Type B pancreatic cell (in vitro differentiated cells): ENCODE measurements at regions not wholly inside any gene's neighbourhood (a gene's known extent, or its start where the extent isn't known, plus 50 kb on each side); places are given as distances from the start of the nearest gene placed in this dataset.

Experiments
- DNase-seq: peaks from one replicate; pipeline ENCODE4 v3.0.0; 2021; ENCODE audit warnings: mixed read lengths; ENCODE audit not compliant: unreplicated experiment; ENCODE audit errors: extremely low spot score
- H3K27ac Mint-ChIP-seq: 2 replicates; pipeline ENCODE4 v1.8.0; 2021; ENCODE audit warnings: mild to moderate bottlenecking, mixed read lengths
- H3K27me3 Mint-ChIP-seq: 2 replicates; pipeline ENCODE4 v1.8.0; 2021; ENCODE audit warnings: mixed read lengths
- H3K36me3 Mint-ChIP-seq: 2 replicates; pipeline ENCODE4 v1.8.0; 2021; ENCODE audit warnings: mixed read lengths
- H3K4me1 Mint-ChIP-seq: one replicate; pipeline ENCODE4 v1.8.0; 2021; ENCODE audit warnings: mixed read lengths; ENCODE audit not compliant: unreplicated experiment
- H3K4me3 Mint-ChIP-seq: 2 replicates; pipeline ENCODE4 v1.8.0; 2021; ENCODE audit warnings: mild to moderate bottlenecking, mixed read lengths
- H3K9me3 Mint-ChIP-seq: 2 replicates; pipeline ENCODE4 v1.8.0; 2021; ENCODE audit warnings: mixed read lengths
- TF ChIP-seq, protein P1 (sequence below): fragments of 200-600 bp; sonication (generic); conservative IDR thresholded peaks from 2 replicates; pipeline ENCODE4 v1.5.0; 2021; ENCODE audit warnings: antibody characterized with exemption, mild to moderate bottlenecking

GRCh38 chr5:167866797-167867196, 424.6 kb upstream of the WWC1 start:
- Mint-ChIP-seq H3K27ac (no peak overlapping the region), H3K27me3 (no peaks in the 10 kb centered on the region), H3K9me3 (no peaks in the 10 kb centered on the region), H3K4me1 (no peaks in the 10 kb centered on the region), H3K4me3 (no peak overlapping the region), H3K36me3 (no peaks in the 10 kb centered on the region)
- TF ChIP-seq, protein P1, sequence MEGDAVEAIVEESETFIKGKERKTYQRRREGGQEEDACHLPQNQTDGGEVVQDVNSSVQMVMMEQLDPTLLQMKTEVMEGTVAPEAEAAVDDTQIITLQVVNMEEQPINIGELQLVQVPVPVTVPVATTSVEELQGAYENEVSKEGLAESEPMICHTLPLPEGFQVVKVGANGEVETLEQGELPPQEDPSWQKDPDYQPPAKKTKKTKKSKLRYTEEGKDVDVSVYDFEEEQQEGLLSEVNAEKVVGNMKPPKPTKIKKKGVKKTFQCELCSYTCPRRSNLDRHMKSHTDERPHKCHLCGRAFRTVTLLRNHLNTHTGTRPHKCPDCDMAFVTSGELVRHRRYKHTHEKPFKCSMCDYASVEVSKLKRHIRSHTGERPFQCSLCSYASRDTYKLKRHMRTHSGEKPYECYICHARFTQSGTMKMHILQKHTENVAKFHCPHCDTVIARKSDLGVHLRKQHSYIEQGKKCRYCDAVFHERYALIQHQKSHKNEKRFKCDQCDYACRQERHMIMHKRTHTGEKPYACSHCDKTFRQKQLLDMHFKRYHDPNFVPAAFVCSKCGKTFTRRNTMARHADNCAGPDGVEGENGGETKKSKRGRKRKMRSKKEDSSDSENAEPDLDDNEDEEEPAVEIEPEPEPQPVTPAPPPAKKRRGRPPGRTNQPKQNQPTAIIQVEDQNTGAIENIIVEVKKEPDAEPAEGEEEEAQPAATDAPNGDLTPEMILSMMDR = no peak
- no peak for DNase-seq

DNA sequence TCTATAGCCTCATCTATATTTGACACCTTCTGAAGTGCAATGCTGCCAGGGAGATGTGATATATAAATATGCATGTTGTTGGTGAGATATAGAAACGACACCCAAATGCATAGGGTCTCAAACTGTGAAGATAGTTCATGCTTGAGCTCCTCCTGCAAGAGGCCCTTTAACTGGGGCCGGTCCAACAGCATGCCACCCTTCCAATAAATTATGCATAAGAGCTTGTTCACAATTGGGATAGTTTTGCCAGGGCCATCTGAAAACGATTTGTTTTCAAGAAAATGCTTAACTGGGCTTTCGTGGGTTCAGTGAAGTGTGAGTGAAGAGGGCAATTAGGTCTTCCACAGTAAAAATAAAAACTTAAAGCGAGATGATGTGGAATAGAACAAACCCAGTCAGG, 424.2 kb upstream of the WWC1 start:
- Mint-ChIP-seq H3K4me1 (peaks cover under 1% of the 10 kb centered on the region), H3K9me3 (no peaks in the 10 kb centered on the region), H3K36me3 (no peaks in the 10 kb centered on the region), H3K4me3 (no peak overlapping the region), H3K27ac (no peak overlapping the region), H3K27me3 (no peaks in the 10 kb centered on the region)
- TF ChIP-seq, protein P1 = no peak
- DNase-seq = no peak

DNA sequence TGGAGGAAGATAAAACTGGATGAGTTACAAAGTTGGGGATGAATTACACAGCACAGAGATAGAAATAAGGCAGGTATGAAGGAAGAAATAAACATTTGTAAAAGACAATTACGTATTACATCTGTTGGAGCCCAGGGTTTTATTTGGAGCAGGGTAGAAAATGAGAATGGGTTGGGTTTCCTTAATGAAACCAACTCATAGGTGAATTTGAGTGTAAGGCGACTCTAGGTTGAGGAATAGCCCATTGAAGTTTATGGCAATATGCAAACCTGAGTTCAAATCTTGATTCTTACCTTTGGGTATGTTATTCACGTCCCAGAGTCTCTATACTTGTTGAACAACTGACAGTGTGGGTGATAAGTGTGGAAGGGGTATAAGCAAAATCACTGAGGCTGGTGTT, 422.3 kb upstream of the WWC1 start:
- no peak for DNase-seq
- TF ChIP-seq, protein P1 = no peak
- H3K4me3 Mint-ChIP-seq = no peak overlapping the region
- H3K27me3 Mint-ChIP-seq = peaks cover 8% of the 10 kb centered on the region
- H3K27ac Mint-ChIP-seq = no peak overlapping the region
- H3K9me3 Mint-ChIP-seq = peaks cover 4% of the 10 kb centered on the region
- peaks cover 3% of the 10 kb centered on the region for H3K36me3 Mint-ChIP-seq
- H3K4me1 Mint-ChIP-seq = peaks cover 9% of the 10 kb centered on the region

GRCh38 chr5:167870055-167870454, 421.4 kb upstream of the WWC1 start:
- H3K27ac Mint-ChIP-seq = no peak overlapping the region

GRCh38 chr5:167871091-167871490, 420.4 kb upstream of the WWC1 start:
- no peak overlapping the region for H3K27ac Mint-ChIP-seq
- TF ChIP-seq, protein P1 = no peak

More at GRCh38 chr5:167870055-167870454, 421.4 kb upstream of the WWC1 start:
- peaks cover 11% of the 10 kb centered on the region for H3K9me3 Mint-ChIP-seq
- H3K4me3 Mint-ChIP-seq = no peak overlapping the region
- H3K36me3 Mint-ChIP-seq = peaks cover 4% of the 10 kb centered on the region
- TF ChIP-seq, protein P1 = no peak
- H3K27me3 Mint-ChIP-seq = peaks cover 8% of the 10 kb centered on the region
- no peak for DNase-seq
- peaks cover 9% of the 10 kb centered on the region for H3K4me1 Mint-ChIP-seq

DNA sequence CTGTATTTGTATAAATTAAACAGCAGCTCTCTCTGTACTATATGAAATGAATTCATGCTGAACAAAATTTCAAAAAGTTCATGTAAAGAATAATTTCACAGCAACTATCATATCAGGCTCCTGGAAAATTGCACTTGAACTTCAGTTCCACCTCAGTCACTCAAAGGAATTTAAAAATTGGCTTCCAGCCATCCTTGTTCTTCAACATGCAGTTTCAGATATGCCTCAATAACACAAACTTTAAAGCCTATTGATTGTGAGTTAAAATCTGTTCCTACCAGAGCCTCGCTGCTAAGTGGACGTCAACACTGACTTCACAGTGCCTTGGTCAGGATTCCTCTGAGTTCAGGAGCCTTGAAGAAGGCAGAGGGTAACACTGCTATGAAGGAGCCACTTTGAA, 418.7 kb upstream of the WWC1 start:
- DNase-seq = no peak
- Mint-ChIP-seq H3K9me3 (peaks cover 15% of the 10 kb centered on the region), H3K36me3 (peaks cover 13% of the 10 kb centered on the region), H3K27ac (no peak overlapping the region), H3K27me3 (peaks cover 8% of the 10 kb centered on the region), H3K4me3 (no peak overlapping the region), H3K4me1 (peaks cover 9% of the 10 kb centered on the region)
- TF ChIP-seq, protein P1 = no peak

More at GRCh38 chr5:167871091-167871490, 420.4 kb upstream of the WWC1 start:
- Mint-ChIP-seq H3K27me3 (peaks cover 8% of the 10 kb centered on the region), H3K4me3 (no peak overlapping the region), H3K4me1 (peaks cover 9% of the 10 kb centered on the region), H3K9me3 (peaks cover 15% of the 10 kb centered on the region), H3K36me3 (peaks cover 8% of the 10 kb centered on the region)
- no peak for DNase-seq
